ENCODE measurements at regions not wholly inside any gene's neighbourhood (a gene's known extent, or its start where the extent isn't known, plus 50 kb on each side); places are given as distances from the start of the nearest gene placed in this dataset.

GRCh38 chr16:85416228-85417109 is 196.7 kb upstream of the GSE1 start (continued):
- TF ChIP-seq MLXIP (CRISPR knock-in tag; IDR thresholded peaks at IDR 0.05; ENCODE audit: borderline replicate concordance) (no peak), REPIN1 (CRISPR knock-in tag; IDR thresholded peaks at IDR 0.05; ENCODE audit: borderline replicate concordance, low read depth) (no peak), ZNF343 (CRISPR knock-in tag; IDR thresholded peaks at IDR 0.05) (no peak), MIXL1 (CRISPR knock-in tag; IDR thresholded peaks at IDR 0.05) (no peak), ZNF101 (CRISPR knock-in tag; IDR thresholded peaks at IDR 0.05; ENCODE audit: borderline replicate concordance, low read depth) (no peak), ZNF839 (CRISPR knock-in tag; IDR thresholded peaks at IDR 0.05; ENCODE audit: borderline replicate concordance) (no peak), ZNF564 (CRISPR knock-in tag; IDR thresholded peaks at IDR 0.05) (no peak), CTCF (CRISPR knock-in tag; IDR thresholded peaks at IDR 0.05) (peak; percentile 91), YEATS2 (CRISPR knock-in tag; IDR thresholded peaks at IDR 0.05; ENCODE audit: borderline replicate concordance) (no peak), NFKBIZ (CRISPR knock-in tag; IDR thresholded peaks at IDR 0.05) (peak; percentile 93; the same call in 1 of the 2 replicates), ZNF878 (CRISPR knock-in tag; IDR thresholded peaks at IDR 0.05) (no peak), ZBTB7B (CRISPR knock-in tag; IDR thresholded peaks at IDR 0.05) (peak; percentile 74; the same call in 1 of the 2 replicates), ZNF660 (CRISPR knock-in tag; IDR thresholded peaks at IDR 0.05; ENCODE audit: borderline replicate concordance, low read depth) (no peak), XBP1 (CRISPR knock-in tag; IDR thresholded peaks at IDR 0.05) (no peak), IKZF4 (CRISPR knock-in tag; IDR thresholded peaks at IDR 0.05; ENCODE audit: borderline replicate concordance, low read depth, not compliant biosample characterization) (no peak), HDAC2 (CRISPR knock-in tag; IDR thresholded peaks at IDR 0.05) (peak; percentile 14; the same call in 1 of the 2 replicates), NR2F6 (IDR thresholded peaks at IDR 0.05) (no peak), NR2F6 (CRISPR knock-in tag; IDR thresholded peaks at IDR 0.05) (peak; percentile 62), RFX1 (IDR thresholded peaks at IDR 0.05) (no peak), ZNF772 (CRISPR knock-in tag; IDR thresholded peaks at IDR 0.05) (no peak), ESRRA (CRISPR knock-in tag; IDR thresholded peaks at IDR 0.05; ENCODE audit: low read depth) (no peak), ATF6 (CRISPR knock-in tag; conservative IDR thresholded peaks at IDR 0.05) (no peak), ZNF570 (CRISPR knock-in tag; IDR thresholded peaks at IDR 0.05; ENCODE audit: borderline replicate concordance) (no peak)
